ENCODE measurements at regions not wholly inside any gene's neighbourhood (a gene's known extent, or its start where the extent isn't known, plus 50 kb on each side); places are given as distances from the start of the nearest gene placed in this dataset.

DNA sequence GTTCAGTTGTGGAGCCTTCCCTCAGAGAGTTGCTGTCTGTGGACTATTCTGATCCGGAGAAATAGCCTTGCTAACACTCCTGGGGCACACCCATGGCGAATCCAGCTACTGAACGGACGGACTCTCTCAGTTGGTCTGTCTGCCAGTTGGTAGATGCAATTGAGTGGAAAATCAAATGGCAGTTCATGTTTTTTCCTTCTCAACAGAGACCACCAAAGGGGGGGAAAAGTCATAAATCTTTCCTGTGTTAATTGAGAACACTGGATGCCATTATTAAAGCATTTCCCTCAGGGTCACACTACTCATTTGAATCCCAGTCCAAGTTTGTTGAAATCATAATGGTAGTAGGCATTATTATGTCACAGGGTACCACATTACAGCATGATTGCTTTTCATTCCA, 354.3 kb upstream of the FAR2 start:
- TF ChIP-seq, protein P1, sequence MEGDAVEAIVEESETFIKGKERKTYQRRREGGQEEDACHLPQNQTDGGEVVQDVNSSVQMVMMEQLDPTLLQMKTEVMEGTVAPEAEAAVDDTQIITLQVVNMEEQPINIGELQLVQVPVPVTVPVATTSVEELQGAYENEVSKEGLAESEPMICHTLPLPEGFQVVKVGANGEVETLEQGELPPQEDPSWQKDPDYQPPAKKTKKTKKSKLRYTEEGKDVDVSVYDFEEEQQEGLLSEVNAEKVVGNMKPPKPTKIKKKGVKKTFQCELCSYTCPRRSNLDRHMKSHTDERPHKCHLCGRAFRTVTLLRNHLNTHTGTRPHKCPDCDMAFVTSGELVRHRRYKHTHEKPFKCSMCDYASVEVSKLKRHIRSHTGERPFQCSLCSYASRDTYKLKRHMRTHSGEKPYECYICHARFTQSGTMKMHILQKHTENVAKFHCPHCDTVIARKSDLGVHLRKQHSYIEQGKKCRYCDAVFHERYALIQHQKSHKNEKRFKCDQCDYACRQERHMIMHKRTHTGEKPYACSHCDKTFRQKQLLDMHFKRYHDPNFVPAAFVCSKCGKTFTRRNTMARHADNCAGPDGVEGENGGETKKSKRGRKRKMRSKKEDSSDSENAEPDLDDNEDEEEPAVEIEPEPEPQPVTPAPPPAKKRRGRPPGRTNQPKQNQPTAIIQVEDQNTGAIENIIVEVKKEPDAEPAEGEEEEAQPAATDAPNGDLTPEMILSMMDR (IDR thresholded peaks at IDR 0.05; ENCODE audit: poor library complexity, severe bottlenecking) = no peak
- TF ChIP-seq POLR2AphosphoS5 (IDR thresholded peaks at IDR 0.05) = no peak
- TF ChIP-seq EP300 (conservative IDR thresholded peaks at IDR 0.05; ENCODE audit: poor library complexity, severe bottlenecking) = no peak
- no peak for TF ChIP-seq EZH2 (IDR thresholded peaks at IDR 0.05; ENCODE audit: borderline replicate concordance, insufficient read depth, low read length, poor library complexity, severe bottlenecking)
- TF ChIP-seq RAD21 (conservative IDR thresholded peaks at IDR 0.05) = no peak
- TF ChIP-seq SMC3 (conservative IDR thresholded peaks at IDR 0.05; ENCODE audit: poor library complexity) = no peak
- TF ChIP-seq MXI1 (conservative IDR thresholded peaks at IDR 0.05; ENCODE audit: poor library complexity, severe bottlenecking) = no peak
